A673 (cell line): ENCODE measurements at regions not wholly inside any gene's neighbourhood (a gene's known extent, or its start where the extent isn't known, plus 50 kb on each side); places are given as distances from the start of the nearest gene placed in this dataset.

Experiments used
- EZH2 ChIP-seq: fragments of 200-600 bp; sonication (generic); IDR thresholded peaks from 2 replicates; pipeline ENCODE4 v1.6.1; 2017; ENCODE audit warnings: borderline replicate concordance, low read depth, mild to moderate bottlenecking, mixed read lengths, antibody characterized with exemption, low read length; ENCODE audit not compliant: poor library complexity, severe bottlenecking
- TF ChIP-seq, protein P1 (sequence below): fragments of 300-800, 200-600 bp; sonication (generic); conservative IDR thresholded peaks from 2 replicates; pipeline ENCODE4 v1.5.1; 2017; ENCODE audit warnings: low read depth, mild to moderate bottlenecking, antibody characterized with exemption, low read length, moderate library complexity, mixed read lengths

DNA sequence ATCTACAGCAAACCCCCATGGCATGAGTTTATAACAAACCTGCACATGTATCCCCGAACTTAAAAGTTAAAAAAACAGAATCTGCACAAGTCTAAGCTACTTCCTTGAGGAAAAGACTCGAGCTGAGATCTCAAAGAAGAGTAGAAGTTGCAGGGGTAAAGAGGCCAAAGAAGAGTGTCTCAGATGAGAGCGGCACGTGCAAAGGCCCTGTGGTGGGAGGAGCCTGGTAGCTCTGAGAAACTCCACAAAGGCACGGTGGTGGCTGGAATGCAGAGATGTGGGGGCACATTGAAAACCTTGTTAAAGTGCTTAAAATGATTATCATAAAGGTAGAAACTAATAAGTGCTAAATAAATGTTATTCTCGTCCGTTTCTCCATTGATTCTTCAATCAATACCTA, 103.2 kb upstream of the GRK3 start:
- no peak for TF ChIP-seq EZH2
- TF ChIP-seq, protein P1, sequence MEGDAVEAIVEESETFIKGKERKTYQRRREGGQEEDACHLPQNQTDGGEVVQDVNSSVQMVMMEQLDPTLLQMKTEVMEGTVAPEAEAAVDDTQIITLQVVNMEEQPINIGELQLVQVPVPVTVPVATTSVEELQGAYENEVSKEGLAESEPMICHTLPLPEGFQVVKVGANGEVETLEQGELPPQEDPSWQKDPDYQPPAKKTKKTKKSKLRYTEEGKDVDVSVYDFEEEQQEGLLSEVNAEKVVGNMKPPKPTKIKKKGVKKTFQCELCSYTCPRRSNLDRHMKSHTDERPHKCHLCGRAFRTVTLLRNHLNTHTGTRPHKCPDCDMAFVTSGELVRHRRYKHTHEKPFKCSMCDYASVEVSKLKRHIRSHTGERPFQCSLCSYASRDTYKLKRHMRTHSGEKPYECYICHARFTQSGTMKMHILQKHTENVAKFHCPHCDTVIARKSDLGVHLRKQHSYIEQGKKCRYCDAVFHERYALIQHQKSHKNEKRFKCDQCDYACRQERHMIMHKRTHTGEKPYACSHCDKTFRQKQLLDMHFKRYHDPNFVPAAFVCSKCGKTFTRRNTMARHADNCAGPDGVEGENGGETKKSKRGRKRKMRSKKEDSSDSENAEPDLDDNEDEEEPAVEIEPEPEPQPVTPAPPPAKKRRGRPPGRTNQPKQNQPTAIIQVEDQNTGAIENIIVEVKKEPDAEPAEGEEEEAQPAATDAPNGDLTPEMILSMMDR: no peak
